ENCODE measurements at regions not wholly inside any gene's neighbourhood (a gene's known extent, or its start where the extent isn't known, plus 50 kb on each side); places are given as distances from the start of the nearest gene placed in this dataset.
"Not testable (repeated sequence)": the region's sequence is repeated elsewhere in the genome, so short reads cannot be mapped to it uniquely, and the experiment has no call there.

DNA sequence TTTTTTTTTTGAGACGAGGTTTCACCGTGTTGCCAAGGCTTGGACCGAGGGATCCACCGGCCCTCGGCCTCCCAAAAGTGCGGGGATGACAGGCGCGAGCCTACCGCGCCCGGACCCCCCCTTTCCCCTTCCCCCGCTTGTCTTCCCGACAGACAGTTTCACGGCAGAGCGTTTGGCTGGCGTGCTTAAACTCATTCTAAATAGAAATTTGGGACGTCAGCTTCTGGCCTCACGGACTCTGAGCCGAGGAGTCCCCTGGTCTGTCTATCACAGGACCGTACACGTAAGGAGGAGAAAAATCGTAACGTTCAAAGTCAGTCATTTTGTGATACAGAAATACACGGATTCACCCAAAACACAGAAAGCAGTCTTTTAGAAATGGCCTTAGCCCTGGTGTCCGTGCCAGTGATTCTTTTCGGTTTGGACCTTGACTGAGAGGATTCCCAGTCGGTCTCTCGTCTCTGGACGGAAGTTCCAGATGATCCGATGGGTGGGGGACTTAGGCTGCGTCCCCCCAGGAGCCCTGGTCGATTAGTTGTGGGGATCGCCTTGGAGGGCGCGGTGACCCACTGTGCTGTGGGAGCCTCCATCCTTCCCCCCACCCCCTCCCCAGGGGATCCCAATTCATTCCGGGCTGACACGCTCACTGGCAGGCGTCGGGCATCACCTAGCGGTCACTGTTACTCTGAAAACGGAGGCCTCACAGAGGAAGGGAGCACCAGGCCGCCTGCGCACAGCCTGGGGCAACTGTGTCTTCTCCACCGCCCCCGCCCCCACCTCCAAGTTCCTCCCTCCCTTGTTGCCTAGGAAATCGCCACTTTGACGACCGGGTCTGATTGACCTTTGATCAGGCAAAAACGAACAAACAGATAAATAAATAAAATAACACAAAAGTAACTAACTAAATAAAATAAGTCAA, 2276.4 kb upstream of the TPTE start:
- H3K27ac ChIP-seq; H3K36me3 ChIP-seq (replicated peaks in 1 of 2); H3K9me3 ChIP-seq (replicated peaks in 1 of 3); DNase-seq; H3K4me3 ChIP-seq; H3K27me3 ChIP-seq; H3K4me1 ChIP-seq (replicated peaks in 1 of 2); intact Hi-C loops (cut with DNase I): not testable (repeated sequence)
- no CpG with 5 or more reads among the region's 49 CpGs for WGBS, 4 donors

DNA sequence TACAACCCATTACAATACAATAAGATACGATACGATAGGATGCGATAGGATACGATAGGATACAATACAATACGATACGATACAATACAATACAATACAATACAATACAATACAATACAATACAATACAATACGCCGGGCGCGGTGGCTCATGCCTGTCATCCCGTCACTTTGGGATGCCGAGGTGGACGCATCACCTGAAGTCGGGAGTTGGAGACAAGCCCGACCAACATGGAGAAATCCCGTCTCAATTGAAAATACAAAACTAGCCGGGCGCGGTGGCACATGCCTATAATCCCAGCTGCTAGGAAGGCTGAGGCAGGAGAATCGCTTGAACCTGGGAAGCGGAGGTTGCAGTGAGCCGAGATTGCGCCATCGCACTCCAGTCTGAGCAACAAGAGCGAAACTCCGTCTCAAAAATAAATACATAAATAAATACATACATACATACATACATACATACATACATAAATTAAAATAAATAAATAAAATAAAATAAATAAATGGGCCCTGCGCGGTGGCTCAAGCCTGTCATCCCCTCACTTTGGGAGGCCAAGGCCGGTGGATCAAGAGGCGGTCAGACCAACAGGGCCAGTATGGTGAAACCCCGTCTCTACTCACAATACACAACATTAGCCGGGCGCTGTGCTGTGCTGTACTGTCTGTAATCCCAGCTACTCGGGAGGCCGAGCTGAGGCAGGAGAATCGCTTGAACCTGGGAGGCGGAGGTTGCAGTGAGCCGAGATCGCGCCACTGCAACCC, 2275.6 kb upstream of the TPTE start:
- no CpG with 5 or more reads among the region's 40 CpGs for WGBS, 4 donors
- intact Hi-C loops (cut with DNase I); H3K27me3 ChIP-seq: not testable (repeated sequence)

DNA sequence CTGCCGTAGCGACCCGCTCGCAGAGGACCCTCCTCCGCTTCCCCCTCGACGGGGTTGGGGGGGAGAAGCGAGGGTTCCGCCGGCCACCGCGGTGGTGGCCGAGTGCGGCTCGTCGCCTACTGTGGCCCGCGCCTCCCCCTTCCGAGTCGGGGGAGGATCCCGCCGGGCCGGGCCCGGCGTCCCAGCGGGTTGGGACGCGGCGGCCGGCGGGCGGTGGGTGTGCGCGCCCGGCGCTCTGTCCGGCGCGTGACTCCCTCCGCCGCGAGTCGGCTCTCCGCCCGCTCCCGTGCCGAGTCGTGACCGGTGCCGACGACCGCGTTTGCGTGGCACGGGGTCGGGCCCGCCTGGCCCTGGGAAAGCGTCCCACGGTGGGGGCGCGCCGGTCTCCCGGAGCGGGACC, 2269.7 kb upstream of the TPTE start:
- H3K36me3 ChIP-seq (replicated peaks in 1 of 2); H3K4me1 ChIP-seq (replicated peaks in 1 of 2); H3K9me3 ChIP-seq (replicated peaks in 1 of 3); intact Hi-C loops (cut with DNase I); DNase-seq; H3K27ac ChIP-seq; H3K27me3 ChIP-seq; H3K4me3 ChIP-seq: not testable (repeated sequence)
- WGBS, 4 donors = no CpG with 5 or more reads among the region's 64 CpGs

More for the DNA sequence above, 2275.6 kb upstream of the TPTE start:
- not testable (repeated sequence) for H3K27ac ChIP-seq; H3K9me3 ChIP-seq (replicated peaks in 1 of 3); DNase-seq; H3K36me3 ChIP-seq (replicated peaks in 1 of 2); H3K4me1 ChIP-seq (replicated peaks in 1 of 2); H3K4me3 ChIP-seq

DNA sequence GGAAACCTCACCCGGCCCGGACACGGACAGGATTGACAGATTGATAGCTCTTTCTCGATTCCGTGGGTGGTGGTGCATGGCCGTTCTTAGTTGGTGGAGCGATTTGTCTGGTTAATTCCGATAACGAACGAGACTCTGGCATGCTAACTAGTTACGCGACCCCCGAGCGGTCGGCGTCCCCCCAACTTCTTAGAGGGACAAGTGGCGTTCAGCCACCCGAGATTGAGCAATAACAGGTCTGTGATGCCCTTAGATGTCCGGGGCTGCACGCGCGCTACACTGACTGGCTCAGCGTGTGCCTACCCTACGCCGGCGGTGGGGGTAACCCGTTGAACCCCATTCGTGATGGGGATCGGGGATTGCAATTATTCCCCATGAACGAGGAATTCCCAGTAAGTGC, 2266.3 kb upstream of the TPTE start:
- H3K9me3 ChIP-seq (replicated peaks in 1 of 3); H3K27ac ChIP-seq; H3K36me3 ChIP-seq (replicated peaks in 1 of 2); H3K27me3 ChIP-seq; H3K4me3 ChIP-seq; intact Hi-C loops (cut with DNase I); H3K4me1 ChIP-seq (replicated peaks in 1 of 2): not testable (repeated sequence)
- peak in 3 of 7 donors; percentile 13 to 25 (median 18) for DNase-seq
- WGBS, 4 donors = no CpG with 5 or more reads among the region's 30 CpGs

- intact Hi-C loops (cut with DNase I); H3K27me3 ChIP-seq; H3K4me3 ChIP-seq; H3K36me3 ChIP-seq (replicated peaks in 1 of 2); H3K9me3 ChIP-seq (replicated peaks in 1 of 3); H3K27ac ChIP-seq; H3K4me1 ChIP-seq (replicated peaks in 1 of 2): not testable (repeated sequence)
- DNase-seq = peak in 3 of 7 donors; percentile 7 to 20 (median 20)
- WGBS, 4 donors = 41% methylated on average over 25 of the region's 143 CpGs; no CpG with 5 or more reads in 3 of the 4 donors
Measured at GRCh38 chr21:8257083-8257799, 2264.1 kb upstream of the TPTE start.

- H3K4me3 ChIP-seq; intact Hi-C loops (cut with DNase I); H3K4me1 ChIP-seq (replicated peaks in 1 of 2); H3K27ac ChIP-seq; H3K36me3 ChIP-seq (replicated peaks in 1 of 2); H3K9me3 ChIP-seq (replicated peaks in 1 of 3); DNase-seq; H3K27me3 ChIP-seq: not testable (repeated sequence)
- WGBS, 4 donors = no CpG with 5 or more reads among the region's 66 CpGs
Measured at GRCh38 chr21:8260065-8260627, 2261.2 kb upstream of the TPTE start.

Small RNA genes lying in the stretch of these regions (microRNA-seq; reads per million reads assigned to microRNA genes)
- gene MIR3648-1 = 0 reads per million in 3 donors
- 0 reads per million in 3 donors for gene MIR3687-1
- gene MIR6724-1 = 0 reads per million in 3 donors
- 0 reads per million in 3 donors for gene MIR6724-2

Small RNA genes lying in the stretch of these regions (small RNA-seq; reads per million reads assigned to genes)
- gene MIR3648-1 (0 reads per million in 2 donors), gene MIR3687-1 (0 reads per million in 2 donors), gene MIR6724-1 (0 reads per million in 2 donors), gene MIR6724-2 (0 reads per million in 2 donors), gene RF01518 (0 reads per million in 2 donors), gene RNA5-8SN2 (0 reads per million in 2 donors)

Data from adrenal gland (tissue), 9 donors.